CD4-positive, CD25-positive, alpha-beta regulatory T cell (primary cell): ENCODE measurements at regions not wholly inside any gene's neighbourhood (a gene's known extent, or its start where the extent isn't known, plus 50 kb on each side); places are given as distances from the start of the nearest gene placed in this dataset.
"Not testable (repeated sequence)": the region's sequence is repeated elsewhere in the genome, so short reads cannot be mapped to it uniquely, and the experiment has no call there.

Source experiments
- ATAC-seq, 2 donors: fragments of 150-1000 bp; cut with Tn5 transposase; one replicate each; pipeline ENCODE4 v1.10.0; 2021; ENCODE audit warnings: low read depth in 2 of 2, moderate number of reproducible peaks in 2 of 2, moderate library complexity in 1 of 2
- DNase-seq, 3 donors: peaks; one replicate each; pipeline versions ENCODE4 v3.0.0 to v3.0.0-alpha.2; 2012 to 2022; ENCODE audit warnings: mixed read lengths in 1 of 3
- H3K27ac ChIP-seq: one replicate; pipeline ENCODE4 v1.7.0; 2013; ENCODE audit warnings: mild to moderate bottlenecking, low read length; ENCODE audit not compliant: insufficient read depth, poor library complexity, severe bottlenecking
- H3K27me3 ChIP-seq: one replicate; pipeline ENCODE4 v1.7.0; 2013; ENCODE audit warnings: low read length; ENCODE audit not compliant: control insufficient read depth, insufficient read depth
- H3K36me3 ChIP-seq: one replicate; pipeline ENCODE4 v1.7.0; 2013; ENCODE audit warnings: mild to moderate bottlenecking, low read length, moderate library complexity; ENCODE audit not compliant: control insufficient read depth, insufficient read depth
- H3K4me1 ChIP-seq: 2 replicates; pipeline ENCODE4 v1.7.0; 2013; ENCODE audit warnings: mild to moderate bottlenecking, low read length; ENCODE audit not compliant: insufficient read depth, control insufficient read depth, poor library complexity, severe bottlenecking
- H3K4me3 ChIP-seq: one replicate; pipeline ENCODE4 v1.7.0; 2013; ENCODE audit warnings: low read depth, mild to moderate bottlenecking, low read length, moderate library complexity
- H3K9me3 ChIP-seq, 2 experiments: 1 replicate in 1 of 2; 2 replicates in 1 of 2; pipeline ENCODE4 v1.7.0; 2013; ENCODE audit warnings: low read length in 2 of 2, mild to moderate bottlenecking in 1 of 2, moderate library complexity in 1 of 2; ENCODE audit not compliant: control insufficient read depth in 2 of 2
- H3K27ac Mint-ChIP-seq, 3 donors: one replicate each; pipeline ENCODE4 v1.8.0; 2020 to 2022; ENCODE audit warnings: mild to moderate bottlenecking in 3 of 3, mixed read lengths in 3 of 3, moderate library complexity in 2 of 3
- H3K27me3 Mint-ChIP-seq: one replicate; pipeline ENCODE4 v1.8.0; 2022; ENCODE audit warnings: mild to moderate bottlenecking, mixed read lengths
- H3K36me3 Mint-ChIP-seq: one replicate; pipeline ENCODE4 v1.8.0; 2020; ENCODE audit warnings: mixed read lengths
- H3K4me1 Mint-ChIP-seq, 4 donors: one replicate each; pipeline ENCODE4 v1.8.0; 2020 to 2022; ENCODE audit warnings: mixed read lengths in 4 of 4, mild to moderate bottlenecking in 1 of 4
- H3K4me3 Mint-ChIP-seq, 4 donors: one replicate each; pipeline ENCODE4 v1.8.0; 2020 to 2022; ENCODE audit warnings: mild to moderate bottlenecking in 4 of 4, mixed read lengths in 4 of 4, moderate library complexity in 3 of 4
- H3K9me3 Mint-ChIP-seq, 7 donors: one replicate each; pipeline ENCODE4 v1.8.0; 2020 to 2022; ENCODE audit warnings: mixed read lengths in 7 of 7, mild to moderate bottlenecking in 3 of 7, moderate library complexity in 2 of 7

GRCh38 chr4:183816882-183817509, 88.1 kb upstream of the STOX2 start:
- H3K9me3 ChIP-seq: no peaks in the 10 kb centered on the region
- peaks cover 0 to 4% (median 0%) of the 10 kb centered on the region in 7 donors for H3K9me3 Mint-ChIP-seq

GRCh38 chr4:183818591-183818990, 86.5 kb upstream of the STOX2 start:
- H3K36me3 ChIP-seq, DNase-seq, H3K4me1 ChIP-seq, H3K9me3 ChIP-seq, H3K27me3 Mint-ChIP-seq, H3K36me3 Mint-ChIP-seq, H3K27ac ChIP-seq, H3K4me1 Mint-ChIP-seq, H3K9me3 Mint-ChIP-seq, H3K27ac Mint-ChIP-seq, H3K27me3 ChIP-seq, H3K4me3 ChIP-seq, H3K4me3 Mint-ChIP-seq, ATAC-seq: not testable (repeated sequence)

More at GRCh38 chr4:183816882-183817509, 88.1 kb upstream of the STOX2 start:
- no peak for DNase-seq
- Mint-ChIP-seq H3K36me3 (no peaks in the 10 kb centered on the region), H3K27me3 (peaks cover 9% of the 10 kb centered on the region), H3K4me3 (no peak overlapping the region), H3K27ac (no peak overlapping the region), H3K4me1 (no peaks in the 10 kb centered on the region)
- Histone ChIP-seq H3K36me3 (no peaks in the 10 kb centered on the region), H3K4me1 (no peaks in the 10 kb centered on the region), H3K4me3 (no peak overlapping the region), H3K27me3 (no peaks in the 10 kb centered on the region), H3K27ac (no peak overlapping the region)
- no peak for ATAC-seq

- no peak overlapping the region for H3K27ac Mint-ChIP-seq
- H3K27me3 Mint-ChIP-seq: peaks cover 4% of the 10 kb centered on the region
- no peaks in the 10 kb centered on the region for H3K36me3 Mint-ChIP-seq
- no peak overlapping the region for H3K4me3 Mint-ChIP-seq
- Histone ChIP-seq H3K9me3 (no peaks in the 10 kb centered on the region), H3K4me1 (no peaks in the 10 kb centered on the region), H3K27ac (no peak overlapping the region), H3K4me3 (no peak overlapping the region), H3K36me3 (no peaks in the 10 kb centered on the region), H3K27me3 (no peaks in the 10 kb centered on the region)
- no peak for ATAC-seq
- no peak for DNase-seq
- no peaks in the 10 kb centered on the region for H3K4me1 Mint-ChIP-seq
- H3K9me3 Mint-ChIP-seq: peaks cover 0 to 2% (median 0%) of the 10 kb centered on the region in 7 donors
Measured at GRCh38 chr4:183821076-183821853, 83.8 kb upstream of the STOX2 start.

GRCh38 chr4:183823434-183823833, 81.7 kb upstream of the STOX2 start:
- H3K36me3 ChIP-seq: no peaks in the 10 kb centered on the region
- no peak overlapping the region for H3K4me3 ChIP-seq
- Mint-ChIP-seq H3K27ac (no peak overlapping the region), H3K4me3 (no peak overlapping the region), H3K36me3 (no peaks in the 10 kb centered on the region), H3K9me3 (no peaks in the 10 kb centered on the region), H3K4me1 (peaks cover 0 to 8% (median 6%) of the 10 kb centered on the region in 4 donors), H3K27me3 (peaks cover 4% of the 10 kb centered on the region)
- no peak for ATAC-seq
- no peaks in the 10 kb centered on the region for H3K9me3 ChIP-seq
- H3K4me1 ChIP-seq: no peaks in the 10 kb centered on the region
- no peak overlapping the region for H3K27ac ChIP-seq
- H3K27me3 ChIP-seq: no peaks in the 10 kb centered on the region
- DNase-seq: no peak

- Mint-ChIP-seq H3K27me3 (peaks cover 4% of the 10 kb centered on the region), H3K4me1 (peaks cover 0 to 18% (median 8%) of the 10 kb centered on the region in 4 donors), H3K36me3 (no peaks in the 10 kb centered on the region), H3K9me3 (no peaks in the 10 kb centered on the region), H3K4me3 (no peak overlapping the region), H3K27ac (no peak overlapping the region)
- no peaks in the 10 kb centered on the region for H3K36me3 ChIP-seq
- no peak for ATAC-seq
- no peak for DNase-seq
- no peak overlapping the region for H3K27ac ChIP-seq
- no peaks in the 10 kb centered on the region for H3K4me1 ChIP-seq
- H3K9me3 ChIP-seq: no peaks in the 10 kb centered on the region
- H3K27me3 ChIP-seq: no peaks in the 10 kb centered on the region
- no peak overlapping the region for H3K4me3 ChIP-seq
Measured at GRCh38 chr4:183825346-183825745, 79.8 kb upstream of the STOX2 start.

- H3K27ac ChIP-seq: no peak overlapping the region
- H3K4me3 ChIP-seq: no peak overlapping the region
- H3K4me1 ChIP-seq: no peaks in the 10 kb centered on the region
- ATAC-seq (no peak), DNase-seq (no peak)
- Mint-ChIP-seq H3K4me3 (no peak overlapping the region), H3K9me3 (no peaks in the 10 kb centered on the region), H3K27ac (no peak overlapping the region), H3K4me1 (peaks cover 0 to 18% (median 8%) of the 10 kb centered on the region in 4 donors), H3K36me3 (no peaks in the 10 kb centered on the region), H3K27me3 (no peaks in the 10 kb centered on the region)
- no peaks in the 10 kb centered on the region for H3K9me3 ChIP-seq
- no peaks in the 10 kb centered on the region for H3K27me3 ChIP-seq
- H3K36me3 ChIP-seq: no peaks in the 10 kb centered on the region
Measured at GRCh38 chr4:183826461-183826860, 78.6 kb upstream of the STOX2 start.

GRCh38 chr4:183828125-183828524, 77.0 kb upstream of the STOX2 start:
- peak overlapping the region in 1 of 3 donors; percentile 78 for H3K27ac Mint-ChIP-seq
- DNase-seq: peak in 1 of 3 donors; percentile 85
- no peaks in the 10 kb centered on the region for H3K36me3 Mint-ChIP-seq
- peak in 1 of 2 donors; percentile 48 for ATAC-seq
- no peak overlapping the region for H3K4me3 ChIP-seq
- H3K4me1 Mint-ChIP-seq: peaks cover 0 to 20% (median 10%) of the 10 kb centered on the region in 4 donors
- H3K9me3 ChIP-seq: no peaks in the 10 kb centered on the region
- no peaks in the 10 kb centered on the region for H3K36me3 ChIP-seq
- H3K9me3 Mint-ChIP-seq: no peaks in the 10 kb centered on the region
- H3K27ac ChIP-seq: no peak overlapping the region
- H3K4me3 Mint-ChIP-seq: peak overlapping the region in 1 of 4 donors; percentile 33
- no peaks in the 10 kb centered on the region for H3K27me3 ChIP-seq
- H3K4me1 ChIP-seq: no peaks in the 10 kb centered on the region
- H3K27me3 Mint-ChIP-seq: no peaks in the 10 kb centered on the region

GRCh38 chr4:183828839-183829238, 76.3 kb upstream of the STOX2 start:
- Mint-ChIP-seq H3K4me3 (no peak overlapping the region), H3K9me3 (no peaks in the 10 kb centered on the region), H3K36me3 (no peaks in the 10 kb centered on the region), H3K27me3 (no peaks in the 10 kb centered on the region), H3K27ac (no peak overlapping the region), H3K4me1 (peaks cover 0 to 20% (median 10%) of the 10 kb centered on the region in 4 donors)
- Histone ChIP-seq H3K27ac (no peak overlapping the region), H3K36me3 (no peaks in the 10 kb centered on the region), H3K4me3 (no peak overlapping the region), H3K9me3 (no peaks in the 10 kb centered on the region), H3K27me3 (no peaks in the 10 kb centered on the region), H3K4me1 (no peaks in the 10 kb centered on the region)
- DNase-seq (no peak), ATAC-seq (no peak)
